GM21423 (cell line): ENCODE measurements at regions not wholly inside any gene's neighbourhood (a gene's known extent, or its start where the extent isn't known, plus 50 kb on each side); places are given as distances from the start of the nearest gene placed in this dataset.
"Not testable (repeated sequence)": the region's sequence is repeated elsewhere in the genome, so short reads cannot be mapped to it uniquely, and the experiment has no call there.

Experiments used
- ATAC-seq: cut with Tn5 transposase; IDR thresholded peaks from one replicate; pipeline ENCODE4 v1.9.1; 2021; ENCODE audit warnings: mild to moderate bottlenecking, moderate library complexity; ENCODE audit not compliant: unreplicated experiment

- ATAC-seq = no peak
Observed at GRCh38 chr18:65671621-65672415, 79.0 kb upstream of the CDH7 start.

- not testable (repeated sequence) for ATAC-seq
Observed at GRCh38 chr18:65670145-65670544, 80.7 kb upstream of the CDH7 start.

GRCh38 chr18:65661391-65661790 lies 89.4 kb upstream of the CDH7 start:
- no peak for ATAC-seq

- ATAC-seq = no peak
Observed at GRCh38 chr18:65659912-65660311, 90.9 kb upstream of the CDH7 start.

- no peak for ATAC-seq
Observed at GRCh38 chr18:65659312-65659711, 91.5 kb upstream of the CDH7 start.

GRCh38 chr18:65651192-65651591 lies 99.6 kb upstream of the CDH7 start:
- no peak for ATAC-seq

- ATAC-seq = no peak
Observed at GRCh38 chr18:65632236-65632635, 118.6 kb upstream of the CDH7 start.

- ATAC-seq = no peak
Observed at GRCh38 chr18:65631766-65632165, 119.0 kb upstream of the CDH7 start.

GRCh38 chr18:65628390-65628789 lies 122.4 kb upstream of the CDH7 start:
- ATAC-seq = no peak

- ATAC-seq = no peak
Observed at GRCh38 chr18:65623676-65624075, 127.1 kb upstream of the CDH7 start.

- no peak for ATAC-seq
Observed at GRCh38 chr18:65622436-65622835, 128.4 kb upstream of the CDH7 start.

- no peak for ATAC-seq
Observed at GRCh38 chr18:65620076-65620696, 130.6 kb upstream of the CDH7 start.

- ATAC-seq = no peak
Observed at GRCh38 chr18:65610939-65611338, 139.9 kb upstream of the CDH7 start.

GRCh38 chr18:65608471-65608870 lies 142.3 kb upstream of the CDH7 start:
- ATAC-seq = no peak

- ATAC-seq = no peak
Observed at GRCh38 chr18:65607161-65607560, 143.7 kb upstream of the CDH7 start.

- ATAC-seq = no peak
Observed at GRCh38 chr18:65606551-65607130, 144.2 kb upstream of the CDH7 start.

GRCh38 chr18:65605352-65605751 lies 145.5 kb upstream of the CDH7 start:
- not testable (repeated sequence) for ATAC-seq

- no peak for ATAC-seq
Observed at GRCh38 chr18:65601775-65602174, 149.0 kb upstream of the CDH7 start.

GRCh38 chr18:65592435-65592834 lies 158.4 kb upstream of the CDH7 start:
- ATAC-seq = no peak

- ATAC-seq = no peak
Observed at GRCh38 chr18:65587491-65587890, 163.3 kb upstream of the CDH7 start.

- ATAC-seq = not testable (repeated sequence)
Observed at GRCh38 chr18:65582094-65582493, 168.7 kb upstream of the CDH7 start.

GRCh38 chr18:65568866-65569265 lies 181.9 kb upstream of the CDH7 start:
- no peak for ATAC-seq
